Kidney epithelial cell (primary cell): ENCODE measurements at regions not wholly inside any gene's neighbourhood (a gene's known extent, or its start where the extent isn't known, plus 50 kb on each side); places are given as distances from the start of the nearest gene placed in this dataset.

Experiments used
- DNase-seq: peaks from one replicate; pipeline ENCODE4 v3.0.0-alpha.2; 2010; ENCODE audit warnings: low read depth
- H3K27me3 ChIP-seq: 2 replicates; pipeline ENCODE4 v1.6.0; 2011; ENCODE audit warnings: low read length; ENCODE audit not compliant: control insufficient read depth, insufficient read depth
- H3K36me3 ChIP-seq: 2 replicates; pipeline ENCODE4 v1.5.1; 2011; ENCODE audit warnings: low read length; ENCODE audit not compliant: control insufficient read depth, insufficient read depth
- H3K4me3 ChIP-seq: 2 replicates; pipeline ENCODE4 v1.5.1; 2011; ENCODE audit warnings: low read depth, mild to moderate bottlenecking, control low read depth, low read length
- CTCF ChIP-seq: IDR thresholded peaks from 2 replicates; pipeline ENCODE4 v1.5.1; 2011; ENCODE audit warnings: mild to moderate bottlenecking, moderate library complexity, low read length, control low read depth, inconsistent platforms; ENCODE audit not compliant: insufficient read depth, poor library complexity, severe bottlenecking

- DNase-seq: no peak
- Histone ChIP-seq H3K27me3 (no peaks in the 10 kb centered on the region), H3K4me3 (no peak overlapping the region), H3K36me3 (no peaks in the 10 kb centered on the region)
- no peak for TF ChIP-seq CTCF
Observed at GRCh38 chr2:203809084-203809521, 58.5 kb upstream of the CTLA4 start.

- no peaks in the 10 kb centered on the region for H3K27me3 ChIP-seq
- DNase-seq: no peak
- no peaks in the 10 kb centered on the region for H3K36me3 ChIP-seq
- no peak overlapping the region for H3K4me3 ChIP-seq
- no peak for TF ChIP-seq CTCF
Observed at GRCh38 chr2:203809991-203810510, 57.5 kb upstream of the CTLA4 start.

GRCh38 chr2:203811491-203812221 lies 55.9 kb upstream of the CTLA4 start:
- H3K36me3 ChIP-seq: no peaks in the 10 kb centered on the region
- H3K4me3 ChIP-seq: no peak overlapping the region
- no peaks in the 10 kb centered on the region for H3K27me3 ChIP-seq
- no peak for TF ChIP-seq CTCF
- DNase-seq: peak; percentile 89

- no peak for TF ChIP-seq CTCF
- Histone ChIP-seq H3K27me3 (no peaks in the 10 kb centered on the region), H3K36me3 (no peaks in the 10 kb centered on the region), H3K4me3 (no peak overlapping the region)
- DNase-seq: no peak
Observed at GRCh38 chr2:203812294-203813221, 55.0 kb upstream of the CTLA4 start.

- Histone ChIP-seq H3K27me3 (no peaks in the 10 kb centered on the region), H3K4me3 (no peak overlapping the region), H3K36me3 (no peaks in the 10 kb centered on the region)
- no peak for TF ChIP-seq CTCF
- no peak for DNase-seq
Observed at GRCh38 chr2:203813684-203814083, 53.9 kb upstream of the CTLA4 start.
